HG02938 (cell line): ENCODE measurements at regions not wholly inside any gene's neighbourhood (a gene's known extent, or its start where the extent isn't known, plus 50 kb on each side); places are given as distances from the start of the nearest gene placed in this dataset.

Experiments
- ATAC-seq: cut with Tn5 transposase; IDR thresholded peaks from one replicate; pipeline ENCODE4 v1.9.1; 2021; ENCODE audit warnings: mild to moderate bottlenecking, moderate library complexity; ENCODE audit not compliant: unreplicated experiment

- no peak for ATAC-seq
Measured at GRCh38 chr10:121167534-121168243, 316.5 kb downstream of the WDR11 start.

- no peak for ATAC-seq
Measured at GRCh38 chr10:121168545-121169216, 317.5 kb downstream of the WDR11 start.

DNA sequence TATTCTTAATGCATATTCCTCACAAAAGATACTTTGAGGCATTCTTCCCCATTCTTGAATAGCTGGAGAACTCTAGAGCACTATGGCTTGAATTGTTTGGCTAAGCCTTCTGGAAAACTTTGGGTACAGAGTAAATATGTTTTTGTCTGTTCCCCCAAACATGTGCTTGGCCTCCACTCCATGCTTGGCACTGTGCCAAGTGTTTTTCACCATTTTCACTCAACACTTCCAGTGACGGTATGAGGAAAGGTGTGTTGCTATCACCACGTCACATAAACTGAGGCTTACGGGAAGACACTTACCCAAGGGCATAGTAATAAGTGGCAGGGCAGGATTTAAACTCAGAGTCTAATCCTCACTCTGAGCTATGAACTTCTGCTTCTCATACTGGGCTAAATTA, 318.2 kb downstream of the WDR11 start:
- ATAC-seq = no peak

DNA sequence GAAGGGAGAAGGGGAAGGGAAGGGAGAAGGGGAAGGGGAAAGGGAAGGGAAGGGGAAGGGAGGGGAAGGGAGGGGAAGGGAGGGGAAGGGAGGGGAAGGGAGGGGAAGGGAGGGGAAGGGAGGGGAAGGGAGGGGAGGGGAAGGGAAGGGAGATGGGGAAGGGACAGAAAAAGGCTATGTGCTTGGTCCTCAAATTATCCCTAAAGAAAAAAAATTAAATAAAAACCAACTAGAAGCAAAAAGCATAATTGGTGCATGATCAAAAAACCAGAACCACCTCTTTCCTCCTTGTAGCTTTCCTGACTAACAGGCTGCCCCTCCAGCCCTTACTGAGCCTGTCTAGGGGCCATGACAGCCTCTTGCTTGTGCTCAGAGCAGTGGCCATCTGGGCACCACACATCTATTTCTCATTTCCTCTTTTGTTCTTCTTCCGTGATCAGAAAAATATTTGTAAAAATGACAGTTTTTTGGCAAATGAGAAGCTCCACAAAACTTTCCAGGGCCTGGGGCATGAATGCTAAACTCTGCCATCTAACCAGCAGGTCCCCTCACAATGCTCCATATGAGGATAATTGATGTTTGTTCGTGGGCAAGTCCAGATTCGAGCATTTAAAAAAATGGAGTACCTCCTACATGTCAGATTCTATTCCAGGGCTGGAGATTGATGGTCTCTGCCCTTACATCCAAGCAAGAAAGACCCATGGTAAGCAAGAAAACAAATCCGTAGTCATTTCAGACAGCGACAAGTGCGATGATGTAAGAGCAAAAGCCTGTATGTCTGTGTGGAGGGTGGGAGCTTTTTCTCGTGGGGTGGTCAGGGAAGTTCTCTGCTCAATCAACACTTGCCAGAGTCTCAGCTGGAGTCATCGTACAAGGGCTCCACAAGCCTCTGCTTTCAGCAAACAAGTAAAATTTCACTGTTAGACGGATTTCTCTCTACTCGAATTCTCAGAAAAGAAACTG, 320.9 kb downstream of the WDR11 start:
- ATAC-seq = no peak

- no peak for ATAC-seq
Measured at GRCh38 chr10:121179006-121179405, 327.8 kb downstream of the WDR11 start.

DNA sequence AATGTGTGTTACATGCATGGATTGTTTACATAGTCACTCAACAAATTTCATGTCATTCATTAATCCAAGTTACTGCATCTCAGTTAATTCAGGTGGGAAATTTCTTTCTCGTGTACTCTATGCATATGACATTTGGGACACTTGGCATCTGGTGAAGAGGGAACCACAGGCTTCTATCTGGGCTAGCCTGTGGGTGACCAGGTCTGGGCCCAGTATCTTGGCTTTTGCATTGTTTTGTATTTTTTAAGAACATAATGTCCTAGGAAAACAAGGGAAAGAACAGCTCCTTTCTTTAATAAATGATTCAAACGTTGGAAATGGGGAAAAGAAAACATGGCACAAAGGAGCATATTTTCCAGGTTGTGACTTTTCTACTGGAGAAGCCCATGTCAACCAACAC, 331.1 kb downstream of the WDR11 start:
- no peak for ATAC-seq

- no peak for ATAC-seq
Measured at GRCh38 chr10:121183236-121183635, 332.1 kb downstream of the WDR11 start.

DNA sequence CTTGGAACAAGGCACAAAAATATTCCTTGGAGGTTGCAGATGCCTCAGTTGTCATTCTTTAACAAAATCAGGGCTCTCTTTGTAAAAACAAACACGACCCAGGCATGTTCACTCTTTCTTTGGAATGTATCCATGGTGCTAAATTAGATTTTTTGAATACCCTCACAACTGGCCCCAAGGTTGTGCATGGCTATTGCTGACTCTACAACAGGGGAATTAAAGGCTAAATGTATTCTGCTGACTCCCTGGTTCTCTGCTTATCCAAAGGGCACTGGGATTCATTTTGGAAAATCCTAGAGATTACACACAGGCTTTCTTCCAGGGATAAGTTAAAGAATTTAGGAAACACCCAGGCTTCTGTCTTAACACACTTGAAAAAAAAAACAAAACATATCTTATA, 332.5 kb downstream of the WDR11 start:
- ATAC-seq = no peak

DNA sequence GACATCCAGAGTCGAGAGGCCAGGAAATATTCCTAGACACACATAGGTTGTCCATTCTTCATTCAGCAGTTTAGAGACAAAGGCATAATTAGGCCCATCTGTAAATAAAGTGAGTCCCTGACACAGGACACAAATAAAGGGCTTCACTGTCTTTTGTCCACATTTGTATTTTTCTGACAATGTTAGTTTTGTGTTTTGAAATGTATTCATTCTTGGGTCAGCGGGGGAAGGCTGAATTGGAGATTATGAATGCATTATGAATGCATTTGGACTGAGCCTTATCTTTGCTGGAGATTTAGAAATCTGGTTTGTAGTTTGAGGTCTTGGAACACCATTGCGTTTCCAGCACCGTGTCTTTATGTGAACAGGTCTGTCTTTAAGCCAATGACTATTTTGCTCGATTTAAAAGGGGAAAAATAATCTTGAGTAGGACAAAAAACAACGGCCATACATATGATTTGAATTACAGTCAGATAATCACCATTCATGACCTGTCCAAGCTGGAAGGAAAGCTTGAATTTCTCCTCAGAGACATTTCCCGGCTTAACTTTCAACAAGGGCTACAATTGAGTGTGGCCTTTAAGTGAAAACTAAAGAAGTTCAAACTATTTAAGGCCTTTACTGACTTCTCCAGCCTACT, 334.8 kb downstream of the WDR11 start:
- no peak for ATAC-seq

DNA sequence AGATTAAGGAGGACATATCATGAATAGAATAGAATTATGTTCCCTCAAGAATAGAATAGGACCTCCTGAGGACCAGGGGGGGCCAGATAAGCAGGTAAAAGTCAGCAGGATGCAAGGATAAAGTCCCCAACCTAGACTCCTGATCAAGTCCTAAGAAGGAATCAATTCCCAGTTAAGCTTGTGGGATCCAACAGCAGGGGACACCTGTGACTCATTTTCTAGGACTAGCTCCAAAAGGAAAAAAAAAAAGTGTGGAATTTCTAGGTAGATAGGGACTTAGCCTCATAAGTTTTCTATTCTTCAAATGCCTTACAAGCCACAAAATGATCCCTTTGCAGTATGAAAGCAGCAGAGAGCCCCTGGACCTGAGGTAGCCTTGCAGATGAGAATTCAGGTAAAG, 336.2 kb downstream of the WDR11 start:
- no peak for ATAC-seq

DNA sequence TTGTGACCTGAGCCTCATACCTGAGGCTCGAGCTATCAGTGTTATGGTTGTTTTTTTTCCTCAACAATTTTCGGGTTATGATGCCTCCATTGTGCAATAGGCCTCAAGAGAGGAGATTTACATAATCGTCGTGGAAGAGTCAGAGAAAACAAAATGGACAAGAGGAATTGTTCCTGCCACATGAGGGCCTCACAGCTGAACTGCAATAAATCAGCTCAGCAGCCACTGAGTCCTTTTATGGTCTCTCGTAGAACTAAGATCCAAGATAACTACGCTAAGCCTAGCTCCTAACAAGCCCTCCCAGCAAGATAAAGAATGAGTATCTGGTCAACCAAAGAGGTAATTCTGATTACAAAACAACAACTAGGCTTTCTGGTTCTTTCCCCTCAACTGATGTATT, 336.8 kb downstream of the WDR11 start:
- ATAC-seq = no peak

- ATAC-seq = no peak
Measured at GRCh38 chr10:121189066-121189465, 337.9 kb downstream of the WDR11 start.

DNA sequence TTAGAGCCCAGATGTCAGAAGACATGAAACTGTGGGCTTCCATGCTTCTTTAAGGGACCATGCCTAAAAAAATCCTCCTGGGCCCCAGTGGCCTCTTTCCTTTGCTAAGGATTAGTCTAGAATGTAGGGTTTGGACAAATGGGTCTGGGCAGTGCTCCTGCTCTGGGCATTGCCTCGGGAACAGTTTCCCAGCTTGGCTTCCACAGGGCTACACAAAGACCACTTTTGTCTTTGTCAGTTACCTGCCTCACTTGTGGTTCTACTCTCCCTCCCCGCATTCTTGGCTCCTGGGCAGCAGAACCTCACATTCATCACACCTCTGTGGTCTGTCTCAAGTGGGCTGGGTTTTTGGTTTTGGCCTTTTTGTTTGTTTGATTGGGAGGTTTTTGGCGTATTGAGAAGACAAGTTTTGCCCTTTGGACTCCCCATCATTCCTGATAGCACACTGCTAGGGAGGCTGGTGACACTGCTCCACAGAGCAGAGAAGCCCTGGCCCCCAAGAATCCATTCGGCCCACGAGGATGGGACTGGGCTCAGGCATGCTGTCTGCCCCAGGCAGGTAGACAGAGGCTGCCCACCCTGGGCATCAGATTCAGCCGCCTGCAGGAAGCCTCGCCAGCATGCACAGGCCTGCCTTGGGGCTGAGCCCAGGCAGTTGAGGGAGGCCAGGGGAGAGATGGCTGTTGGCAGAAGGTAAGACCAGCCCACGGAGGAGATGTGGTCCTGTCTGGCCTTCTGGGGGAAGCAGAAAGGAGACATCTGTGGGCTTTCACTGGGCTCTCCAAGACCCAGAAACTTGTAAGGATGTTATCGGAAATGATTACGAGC, 343.7 kb downstream of the WDR11 start:
- no peak for ATAC-seq

- ATAC-seq = no peak
Measured at GRCh38 chr10:121195524-121195910, 344.4 kb downstream of the WDR11 start.

- no peak for ATAC-seq
Measured at GRCh38 chr10:121199081-121199480, 347.9 kb downstream of the WDR11 start.

DNA sequence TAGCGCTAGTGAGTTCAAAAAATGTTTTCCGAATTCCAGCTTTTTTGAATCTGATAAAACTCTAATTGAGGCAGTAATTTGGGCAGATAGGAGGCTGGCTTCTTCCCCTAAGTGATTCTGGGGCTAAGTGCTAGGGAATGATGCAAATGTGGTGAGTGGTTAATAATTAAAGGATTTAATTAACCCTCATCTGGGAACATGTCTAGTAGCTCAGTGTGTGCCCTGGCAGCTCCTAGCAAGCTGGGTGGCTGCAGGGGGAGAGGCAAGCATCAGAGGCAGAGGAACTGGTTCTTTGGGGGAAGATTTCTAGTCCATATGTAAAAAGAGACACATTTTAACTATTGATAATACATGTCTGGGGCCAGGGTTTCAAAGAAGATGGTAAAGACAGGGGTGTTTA, 354.5 kb downstream of the WDR11 start:
- no peak for ATAC-seq

DNA sequence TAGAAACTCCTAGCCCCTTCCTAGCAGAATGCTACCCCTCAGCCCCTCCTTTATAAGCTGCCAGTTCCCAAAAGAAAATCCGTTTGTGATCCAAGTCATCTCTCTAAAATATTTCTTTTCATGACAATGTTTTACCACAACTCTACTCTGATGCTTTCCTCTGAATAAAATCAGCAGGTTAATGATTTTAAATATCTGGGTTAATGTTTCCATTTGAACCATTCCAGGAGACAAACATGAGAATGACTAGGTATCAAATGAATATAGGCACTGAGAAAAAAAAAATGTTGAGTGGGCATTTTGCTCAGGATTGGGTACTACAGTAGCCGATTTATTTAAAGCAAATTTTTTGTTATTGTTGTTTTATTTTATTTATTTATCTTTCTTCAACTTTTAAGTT, 360.3 kb downstream of the WDR11 start:
- ATAC-seq = no peak

DNA sequence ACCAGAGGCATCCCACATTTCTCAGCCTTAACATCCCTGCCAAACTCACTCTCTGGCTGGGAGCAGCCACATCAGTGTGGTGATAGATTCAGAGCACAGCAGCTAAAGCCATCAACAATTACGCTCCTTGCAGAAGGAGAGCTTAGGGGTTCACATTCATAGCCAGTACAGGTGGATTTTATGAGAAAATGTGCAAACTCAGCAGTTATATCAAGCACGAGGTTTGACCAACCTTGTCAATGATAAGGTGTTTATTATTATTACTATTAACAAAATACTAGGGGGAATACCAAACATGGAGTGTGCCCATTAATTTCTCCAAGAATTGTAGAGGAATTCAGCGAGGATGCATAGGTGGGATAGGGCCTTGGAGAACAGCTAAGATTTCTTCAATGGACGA, 362.3 kb downstream of the WDR11 start:
- ATAC-seq = no peak

DNA sequence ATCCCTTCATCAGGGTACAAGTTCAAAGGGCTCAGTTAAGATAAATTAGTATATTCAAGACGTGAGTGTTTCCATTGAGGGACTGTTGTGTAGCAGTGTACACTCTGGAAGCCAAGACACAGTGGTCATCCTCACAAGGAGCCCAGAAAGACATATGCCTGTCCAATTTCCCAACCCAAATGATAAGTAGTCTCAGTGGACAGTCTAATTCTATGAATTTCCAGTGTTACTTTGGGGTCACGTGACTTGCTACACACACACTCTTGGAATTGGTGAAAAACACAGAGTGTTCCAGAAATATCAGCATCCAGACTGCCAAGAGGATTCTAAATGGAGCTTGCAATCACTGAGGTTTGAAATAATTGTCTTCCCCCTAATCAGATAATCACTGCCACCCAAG, 365.1 kb downstream of the WDR11 start:
- ATAC-seq = no peak

DNA sequence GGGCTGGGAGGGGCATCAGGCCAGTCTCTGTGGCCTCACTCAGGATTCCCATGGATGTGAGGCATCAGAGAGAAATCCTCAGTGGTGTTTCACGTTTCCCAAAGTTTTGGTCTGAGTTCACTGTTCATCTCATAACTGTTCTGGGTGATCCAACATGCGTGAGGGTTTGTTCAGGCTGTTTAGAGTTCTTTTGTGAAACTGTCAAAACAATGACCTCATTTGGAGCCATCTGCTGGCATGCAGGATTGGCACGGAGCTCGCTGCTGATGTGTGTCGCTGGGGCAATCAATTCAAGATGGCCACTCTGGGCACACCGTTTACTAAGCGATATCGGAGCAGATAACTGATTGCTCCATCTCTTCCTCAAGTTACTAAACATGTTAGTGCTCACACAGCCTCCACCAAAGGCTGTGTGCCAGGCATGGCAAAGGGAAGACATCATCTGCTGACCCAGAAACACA, 365.6 kb downstream of the WDR11 start:
- ATAC-seq = no peak
